GM12878 (cell line): ENCODE measurements at regions not wholly inside any gene's neighbourhood (a gene's known extent, or its start where the extent isn't known, plus 50 kb on each side); places are given as distances from the start of the nearest gene placed in this dataset.

ENCODE experiments used
- ATAC-seq: fragments of 200-7000 bp; cut with Tn5 transposase; 3 replicates; pipeline ENCODE4 v1.9.1; 2020; ENCODE audit warnings: mild to moderate bottlenecking, moderate library complexity
- BruUV-seq: library from RNA; stranded (reverse); fragments of 400-500 nt; replicated peaks from 2 replicates; lab custom pipeline; 2021; lab: Mats Ljungman, UMichigan
- CTCF ChIA-PET: fragments of 300-600 bp; sonication (Branson Sonifier 250); formaldehyde crosslinking; extraction: SDS; loops from one replicate; lab custom pipeline; 2021; ENCODE audit warnings: inconsistent platforms; lab: Yijun Ruan, JAX
- POLR2A ChIA-PET: fragments of 350-600 bp; formaldehyde crosslinking; extraction: SDS; loops from one replicate; lab custom pipeline; 2021; ENCODE audit warnings: inconsistent platforms; lab: Charles Lee
- RAD21 ChIA-PET: fragments of 300-600 bp; sonication (Branson Sonifier 250); formaldehyde crosslinking; loops from one replicate; lab custom pipeline; 2023; ENCODE audit warnings: antibody characterized with exemption; ENCODE audit not compliant: unreplicated experiment; lab: Charles Lee
- SMC1A ChIA-PET: fragments of 300-600 bp; sonication (Branson Sonifier 250); formaldehyde crosslinking; loops from one replicate; lab custom pipeline; 2023; ENCODE audit not compliant: unreplicated experiment, uncharacterized antibody; lab: Charles Lee
- DNase-seq: peaks from one replicate; pipeline ENCODE4 v3.0.0-alpha.2; 2011; ENCODE audit warnings: low read depth, low spot score
- FAIRE-seq: peaks from 3 replicates; lab custom pipeline; 2011; peaks lifted over from hg19 to GRCh38; lab: Jason Lieb, UNC
- H2AFZ ChIP-seq: 2 replicates; pipeline ENCODE4 v1.6.0; 2011; ENCODE audit warnings: low read depth, low read length, control low read depth; ENCODE audit not compliant: control insufficient read depth
- H3K27ac ChIP-seq: 2 replicates; pipeline ENCODE4 v1.5.1; 2011; ENCODE audit warnings: control low read depth; ENCODE audit not compliant: control insufficient read depth, insufficient read depth
- H3K27me3 ChIP-seq, 2 experiments: replicated peaks in 1 of 2; 2 replicates each; pipeline versions ENCODE4 v1.6.0 to v1.6.1; 2011; ENCODE audit warnings: low read length in 1 of 2; ENCODE audit not compliant: control insufficient read depth in 2 of 2, insufficient read depth in 2 of 2
- H3K36me3 ChIP-seq, 2 experiments: 2 replicates each; pipeline ENCODE4 v1.5.1; 2011; ENCODE audit warnings: low read length in 1 of 2; ENCODE audit not compliant: control insufficient read depth in 2 of 2, insufficient read depth in 2 of 2
- H3K4me1 ChIP-seq: 2 replicates; pipeline ENCODE4 v1.6.1; 2011; ENCODE audit warnings: mild to moderate bottlenecking, low read length, moderate library complexity, mixed read lengths; ENCODE audit not compliant: control insufficient read depth, insufficient read depth
- H3K4me2 ChIP-seq: 2 replicates; pipeline ENCODE4 v1.6.0; 2011; ENCODE audit warnings: control low read depth; ENCODE audit not compliant: control insufficient read depth, insufficient read depth
- H3K4me3 ChIP-seq: fragments of 200-600 bp; sonication (generic); 2 replicates; pipeline ENCODE4 v1.5.1; 2016
- H3K79me2 ChIP-seq: 2 replicates; pipeline ENCODE4 v1.6.0; 2011; ENCODE audit warnings: low read length; ENCODE audit not compliant: control insufficient read depth, insufficient read depth
- H3K9ac ChIP-seq: 2 replicates; pipeline ENCODE4 v1.8.0; 2011; ENCODE audit warnings: low read length, control low read depth, mixed read lengths; ENCODE audit not compliant: control insufficient read depth, insufficient read depth
- H3K9me3 ChIP-seq: replicated peaks from 3 replicates; pipeline ENCODE4 v1.5.1; 2011; ENCODE audit warnings: mild to moderate bottlenecking, low read length; ENCODE audit not compliant: control insufficient read depth, insufficient read depth
- H4K20me1 ChIP-seq: 2 replicates; pipeline ENCODE4 v1.6.0; 2011; ENCODE audit not compliant: control insufficient read depth, insufficient read depth
- ATF7 ChIP-seq: fragments of 450-650 bp; IDR thresholded peaks from 2 replicates; pipeline ENCODE4 v1.6.1; 2016; ENCODE audit warnings: low read depth, mild to moderate bottlenecking
- IRF3 ChIP-seq: fragments of 450-650 bp; IDR thresholded peaks from 2 replicates; pipeline ENCODE4 v1.6.1; 2014; ENCODE audit warnings: mild to moderate bottlenecking
- KDM1A ChIP-seq: fragments of 200-600 bp; sonication (generic); IDR thresholded peaks from 2 replicates; pipeline ENCODE4 v1.6.1; 2016; ENCODE audit warnings: borderline replicate concordance
- LARP7 ChIP-seq: fragments of 450-650 bp; IDR thresholded peaks from 2 replicates; pipeline ENCODE4 v1.6.1; 2017; ENCODE audit warnings: mild to moderate bottlenecking
- MEF2A ChIP-seq: IDR thresholded peaks from 2 replicates; pipeline ENCODE4 v1.6.1; 2011; ENCODE audit warnings: low read depth, mild to moderate bottlenecking, low read length, moderate library complexity; ENCODE audit not compliant: insufficient read depth
- NFIC ChIP-seq: IDR thresholded peaks from 2 replicates; pipeline ENCODE4 v1.6.1; 2012; ENCODE audit warnings: low read depth, mild to moderate bottlenecking, inconsistent platforms, low read length, moderate library complexity
- PML ChIP-seq: IDR thresholded peaks from 2 replicates; pipeline ENCODE4 v1.6.1; 2012; ENCODE audit warnings: low read length, inconsistent platforms
- POLR2A ChIP-seq: IDR thresholded peaks from 2 replicates; pipeline ENCODE4 v1.6.1; 2011; ENCODE audit warnings: low read depth, mild to moderate bottlenecking, low read length
- RAD51 ChIP-seq: fragments of 450-650 bp; IDR thresholded peaks from 2 replicates; pipeline ENCODE4 v1.6.1; 2016; ENCODE audit warnings: moderate library complexity, mild to moderate bottlenecking, inconsistent platforms
- RELA ChIP-seq: fragments of 450-650 bp; IDR thresholded peaks from 2 replicates; pipeline ENCODE4 v1.8.0; 2014; ENCODE audit warnings: borderline replicate concordance; ENCODE audit not compliant: partially characterized antibody
- RELB ChIP-seq: fragments of 450-650 bp; IDR thresholded peaks from 2 replicates; pipeline ENCODE4 v1.6.1; 2017; ENCODE audit warnings: low read depth, mild to moderate bottlenecking, moderate library complexity
- SKIL ChIP-seq: fragments of 450-650 bp; IDR thresholded peaks from 2 replicates; pipeline ENCODE4 v1.6.1; 2017; ENCODE audit warnings: mild to moderate bottlenecking, low read depth, inconsistent platforms; ENCODE audit not compliant: poor library complexity, severe bottlenecking
- SMC3 ChIP-seq: IDR thresholded peaks from 2 replicates; pipeline ENCODE4 v1.6.1; 2011; ENCODE audit warnings: low read length, improper control_type of control experiment, borderline replicate concordance
- TAF1 ChIP-seq: IDR thresholded peaks from 2 replicates; pipeline ENCODE4 v1.6.1; 2011; ENCODE audit warnings: mild to moderate bottlenecking, low read depth, low read length, borderline replicate concordance
- ZZZ3 ChIP-seq: IDR thresholded peaks from 2 replicates; pipeline ENCODE4 v1.6.1; 2011; ENCODE audit warnings: low read depth; ENCODE audit not compliant: control insufficient read depth, insufficient read length
- WGBS: methylation state at CpG from one replicate; pipeline ENCODE4 v1.1.6; 2016; ENCODE audit warnings: low lambda C conversion rate; ENCODE audit not compliant: insufficient replicate concordance, insufficient coverage; ENCODE audit errors: missing lambda C conversion rate; 5-methylcytosine and 5-hydroxymethylcytosine counted together
- in situ Hi-C: fragments of 300-500 bp; cut with MboI; formaldehyde crosslinking; loops from 9 replicates; pipeline ENCODE4 v1.14.3; 2018; ENCODE audit warnings: mixed read lengths
- intact Hi-C: fragments of 100-400 bp; cut with micrococcal nuclease; formaldehyde crosslinking; loops from one replicate; pipeline ENCODE4 v1.14.2; 2022; ENCODE audit not compliant: unreplicated experiment

- TF ChIP-seq SKIL, result no peak
- no peak for TF ChIP-seq RELB
- TF ChIP-seq ZZZ3, result no peak
- TF ChIP-seq KDM1A, result no peak
- TF ChIP-seq TAF1, result no peak
Measured at GRCh38 chr1:214977110-214977509, 105.4 kb upstream of the KCNK2 start (continued).

- CTCF ChIA-PET, result interaction anchor here (0.9 kb wide), 1 partner anchor 14 kb away, joined by 4 read pairs; no protein-coding TSS in a partner anchor
- Histone ChIP-seq H3K9ac (no peak overlapping the region), H3K4me2 (no peak overlapping the region), H3K27ac (no peak overlapping the region), H3K9me3 (no peaks in the 10 kb centered on the region), H4K20me1 (no peaks in the 10 kb centered on the region), H3K4me3 (no peak overlapping the region), H3K4me1 (no peaks in the 10 kb centered on the region), H3K36me3 (no peaks in the 10 kb centered on the region), H2AFZ (no peak overlapping the region), H3K27me3 (no peaks in the 10 kb centered on the region; a peak in 1 of 4 replicates), H3K79me2 (no peaks in the 10 kb centered on the region)
- intact Hi-C loops (no loop called here), in situ Hi-C loops (no loop called here)
- FAIRE-seq (no peak), ATAC-seq (no peak), DNase-seq (no peak)
- TF ChIP-seq PML, result no peak
- TF ChIP-seq IRF3, result no peak
- no peak for TF ChIP-seq NFIC
- TF ChIP-seq POLR2A, result no peak
- TF ChIP-seq SMC3, result no peak
- TF ChIP-seq LARP7, result no peak
- no peak for TF ChIP-seq RELA
- no peak for TF ChIP-seq MEF2A
- no peak for TF ChIP-seq RAD51
- no peak for TF ChIP-seq ATF7
- SMC1A ChIA-PET, result no interaction called here
- RAD21 ChIA-PET, result no interaction called here
- POLR2A ChIA-PET, result no interaction called here
- no TSS peak for BruUV-seq
- 14% methylated on average over 6 of the region's 6 CpGs for WGBS
Measured at GRCh38 chr1:214977700-214978374, 104.7 kb upstream of the KCNK2 start.
